Thyroid gland (tissue), 4 donors: ENCODE measurements at regions not wholly inside any gene's neighbourhood (a gene's known extent, or its start where the extent isn't known, plus 50 kb on each side); places are given as distances from the start of the nearest gene placed in this dataset.

Experiments used
- DNase-seq, 2 donors: peaks; one replicate each; pipeline ENCODE4 v3.0.0-alpha.2; 2019
- H3K27ac ChIP-seq, 3 donors: fragments of 200-600 bp; sonication (generic); 1 replicate in 2 of 3; 2 replicates in 1 of 3; pipeline ENCODE4 v1.5.1; 2016 to 2019; ENCODE audit warnings: mild to moderate bottlenecking in 1 of 3, moderate library complexity in 1 of 3
- H3K27me3 ChIP-seq: fragments of 200-600 bp; sonication (generic); one replicate; pipeline ENCODE4 v1.5.1; 2019
- H3K36me3 ChIP-seq, 2 donors: fragments of 200-600 bp; sonication (generic); one replicate each; pipeline ENCODE4 v1.5.1; 2016 to 2019
- H3K4me1 ChIP-seq, 2 donors: fragments of 200-600 bp; sonication (generic); one replicate each; pipeline ENCODE4 v1.5.1; 2017 to 2019
- H3K4me3 ChIP-seq, 3 donors: fragments of 200-600 bp; sonication (generic); replicated peaks in 1 of 3; 1 replicate in 2 of 3; 2 replicates in 1 of 3; pipeline ENCODE4 v1.5.1; 2016; ENCODE audit warnings: mild to moderate bottlenecking in 1 of 3
- H3K9me3 ChIP-seq: fragments of 200-600 bp; sonication (generic); one replicate; pipeline ENCODE4 v1.5.1; 2017
- POLR2A ChIP-seq, 2 donors: fragments of 450-650 bp; IDR thresholded peaks; one replicate each; pipeline ENCODE4 v1.6.1; 2017; ENCODE audit warnings: antibody characterized with exemption in 2 of 2, mild to moderate bottlenecking in 2 of 2, moderate library complexity in 1 of 2
- WGBS, 2 donors: methylation state at CpG; one replicate each; pipeline ENCODE4 v1.1.5; 2017; 5-methylcytosine and 5-hydroxymethylcytosine counted together
- intact Hi-C: fragments of 100-400 bp; cut with DNase I; formaldehyde crosslinking; loops from one replicate; pipeline ENCODE4 v1.15.1; 2023
- TF ChIP-seq, protein P1 (sequence below), 6 experiments: fragments of 200-600 bp in 3 of 6; fragments of 450-650 bp in 3 of 6; sonication (generic) in 3 of 6; IDR thresholded peaks; one replicate each; pipeline ENCODE4 v1.5.1; 2016 to 2019; ENCODE audit warnings: antibody characterized with exemption in 6 of 6, mild to moderate bottlenecking in 2 of 6, inconsistent platforms in 1 of 6, moderate library complexity in 1 of 6

DNA sequence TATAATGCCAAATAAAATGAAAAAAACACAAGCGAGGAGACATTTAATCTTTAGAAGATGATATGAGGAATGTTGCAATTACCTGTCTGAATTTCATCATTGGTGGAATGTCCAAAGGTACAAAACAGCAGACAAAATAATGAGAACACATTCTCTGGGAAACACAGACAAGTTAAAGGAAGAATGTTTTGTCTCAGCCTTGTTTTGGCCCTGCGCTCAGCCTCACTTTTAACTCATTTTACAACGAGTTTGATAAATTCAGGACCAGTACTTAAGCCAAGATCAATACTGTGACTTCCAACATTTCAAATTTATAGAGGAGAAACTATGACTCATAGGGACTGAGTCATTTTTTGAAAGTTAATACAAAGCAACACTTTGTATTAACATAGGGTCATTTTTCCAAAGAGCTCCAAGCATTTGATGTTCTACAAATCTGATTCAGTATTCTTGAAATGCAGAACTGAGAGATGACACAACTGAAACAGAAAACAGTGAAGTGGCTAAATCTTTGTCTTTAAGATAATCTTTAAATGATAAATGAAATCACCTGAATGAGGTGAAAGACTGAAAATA lies 833.2 kb upstream of the CHAC2 start:
- Histone ChIP-seq H3K4me3 (no peak overlapping the region), H3K36me3 (no peaks in the 10 kb centered on the region), H3K27ac (no peak overlapping the region), H3K4me1 (no peaks in the 10 kb centered on the region), H3K9me3 (no peaks in the 10 kb centered on the region), H3K27me3 (no peaks in the 10 kb centered on the region)
- DNase-seq: no peak
- WGBS, 2 donors: 72 to 76% methylated on average over 3 of the region's 3 CpGs
- TF ChIP-seq, protein P1, sequence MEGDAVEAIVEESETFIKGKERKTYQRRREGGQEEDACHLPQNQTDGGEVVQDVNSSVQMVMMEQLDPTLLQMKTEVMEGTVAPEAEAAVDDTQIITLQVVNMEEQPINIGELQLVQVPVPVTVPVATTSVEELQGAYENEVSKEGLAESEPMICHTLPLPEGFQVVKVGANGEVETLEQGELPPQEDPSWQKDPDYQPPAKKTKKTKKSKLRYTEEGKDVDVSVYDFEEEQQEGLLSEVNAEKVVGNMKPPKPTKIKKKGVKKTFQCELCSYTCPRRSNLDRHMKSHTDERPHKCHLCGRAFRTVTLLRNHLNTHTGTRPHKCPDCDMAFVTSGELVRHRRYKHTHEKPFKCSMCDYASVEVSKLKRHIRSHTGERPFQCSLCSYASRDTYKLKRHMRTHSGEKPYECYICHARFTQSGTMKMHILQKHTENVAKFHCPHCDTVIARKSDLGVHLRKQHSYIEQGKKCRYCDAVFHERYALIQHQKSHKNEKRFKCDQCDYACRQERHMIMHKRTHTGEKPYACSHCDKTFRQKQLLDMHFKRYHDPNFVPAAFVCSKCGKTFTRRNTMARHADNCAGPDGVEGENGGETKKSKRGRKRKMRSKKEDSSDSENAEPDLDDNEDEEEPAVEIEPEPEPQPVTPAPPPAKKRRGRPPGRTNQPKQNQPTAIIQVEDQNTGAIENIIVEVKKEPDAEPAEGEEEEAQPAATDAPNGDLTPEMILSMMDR (IDR thresholded peaks at IDR 0.05): no peak
- TF ChIP-seq POLR2A (IDR thresholded peaks at IDR 0.05): no peak
- intact Hi-C loops: no loop called here

DNA sequence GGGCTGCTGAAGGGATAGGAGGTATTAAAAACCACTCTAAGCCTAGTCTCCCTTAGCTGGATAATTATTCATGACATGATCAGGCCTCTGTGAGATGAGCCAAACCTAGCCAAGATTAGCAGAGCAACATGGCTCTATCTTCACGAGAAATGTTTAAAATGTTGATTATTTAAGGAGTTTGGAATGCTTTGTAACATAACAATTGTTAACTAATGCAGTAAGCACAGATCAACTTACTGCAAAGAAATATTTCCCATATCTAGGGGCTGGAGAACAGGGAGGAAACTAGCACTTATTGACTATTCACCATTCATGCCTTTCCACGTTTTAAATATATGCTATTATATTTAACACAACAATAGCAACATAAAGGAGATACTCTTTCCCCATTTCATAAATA lies 833.7 kb upstream of the CHAC2 start:
- intact Hi-C loops: no loop called here
- DNase-seq: no peak
- no peak overlapping the region for H3K4me3 ChIP-seq
- no peak overlapping the region for H3K27ac ChIP-seq
- H3K4me1 ChIP-seq: no peaks in the 10 kb centered on the region
- H3K27me3 ChIP-seq: no peaks in the 10 kb centered on the region
- H3K9me3 ChIP-seq: no peaks in the 10 kb centered on the region
- WGBS, 2 donors: 64 to 73% methylated on average over 2 of the region's 2 CpGs
- H3K36me3 ChIP-seq: no peaks in the 10 kb centered on the region
- TF ChIP-seq, protein P1 (IDR thresholded peaks at IDR 0.05): no peak
- no peak for TF ChIP-seq POLR2A (IDR thresholded peaks at IDR 0.05)

DNA sequence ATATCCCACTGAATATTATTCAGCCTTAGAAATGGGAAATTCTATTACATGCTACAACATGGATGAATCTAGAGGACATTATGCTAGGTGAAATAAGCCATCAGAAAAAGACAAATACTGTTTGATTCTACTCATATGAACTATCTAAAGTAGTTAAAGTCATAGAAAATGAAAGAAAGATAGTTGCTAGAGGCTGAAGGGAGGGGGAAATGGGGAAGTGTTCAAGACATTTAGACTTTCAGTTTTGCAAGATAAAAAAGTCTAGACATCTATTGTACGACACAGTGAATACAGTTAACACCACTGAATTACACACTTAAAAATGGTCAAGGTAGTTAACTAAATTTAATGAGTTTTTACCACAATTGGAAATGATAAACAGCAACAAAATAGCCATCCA lies 835.9 kb upstream of the CHAC2 start:
- Histone ChIP-seq H3K9me3 (no peaks in the 10 kb centered on the region), H3K4me3 (no peak overlapping the region), H3K36me3 (no peaks in the 10 kb centered on the region), H3K27me3 (no peaks in the 10 kb centered on the region), H3K27ac (no peak overlapping the region), H3K4me1 (no peaks in the 10 kb centered on the region)
- no peak for TF ChIP-seq POLR2A (IDR thresholded peaks at IDR 0.05)
- TF ChIP-seq, protein P1 (IDR thresholded peaks at IDR 0.05): no peak
- intact Hi-C loops: no loop called here
- 81 to 84% methylated on average over 1 of the region's 1 CpG for WGBS, 2 donors
- no peak for DNase-seq

DNA sequence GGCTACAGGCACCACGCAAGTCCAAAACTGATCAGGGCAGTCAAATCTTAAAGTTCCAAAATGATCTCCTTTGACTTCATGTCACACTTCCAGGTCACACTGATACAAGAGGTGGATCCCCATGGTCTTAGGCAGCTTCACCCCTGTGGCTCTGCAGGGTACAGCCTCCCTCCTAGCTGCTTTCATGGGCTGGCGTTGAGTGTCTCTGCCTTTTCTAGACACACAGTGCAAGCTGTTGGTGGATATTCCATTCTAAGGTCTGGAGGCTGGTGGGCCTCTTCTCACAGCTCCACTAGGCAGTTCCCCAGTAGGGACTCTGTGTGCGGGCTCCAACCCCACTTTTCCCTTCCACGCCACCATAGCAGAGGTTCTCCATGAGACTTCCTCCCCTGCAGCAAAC lies 838.2 kb upstream of the CHAC2 start:
- TF ChIP-seq, protein P1 (IDR thresholded peaks at IDR 0.05): no peak
- TF ChIP-seq POLR2A (IDR thresholded peaks at IDR 0.05): no peak
- Histone ChIP-seq H3K4me3 (no peak overlapping the region), H3K27me3 (no peaks in the 10 kb centered on the region), H3K4me1 (no peaks in the 10 kb centered on the region), H3K36me3 (no peaks in the 10 kb centered on the region), H3K27ac (no peak overlapping the region), H3K9me3 (no peaks in the 10 kb centered on the region)
- intact Hi-C loops: no loop called here
- DNase-seq: no peak
- WGBS, 2 donors: 98% methylated on average over 4 of the region's 4 CpGs

DNA sequence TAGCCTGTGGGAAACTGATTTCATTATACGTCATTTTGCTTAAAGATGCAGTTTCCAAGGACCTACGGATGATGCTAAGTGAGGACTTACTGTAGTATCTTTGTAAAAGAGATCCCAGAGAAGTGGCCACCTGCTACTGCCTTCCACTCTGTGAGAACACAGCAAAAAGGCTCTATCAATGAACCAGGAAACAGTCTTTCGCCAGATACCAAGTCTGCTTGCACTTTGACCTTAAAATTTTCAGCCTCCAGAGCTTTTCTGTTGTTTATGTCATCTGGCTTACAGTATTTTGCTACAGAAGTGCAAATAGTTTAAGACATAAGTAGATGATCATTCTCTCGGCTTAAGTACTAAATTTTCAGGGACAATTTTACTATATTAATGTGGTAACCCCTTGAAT lies 847.9 kb upstream of the CHAC2 start:
- Histone ChIP-seq H3K4me1 (no peaks in the 10 kb centered on the region), H3K27ac (no peak overlapping the region), H3K4me3 (no peak overlapping the region), H3K36me3 (no peaks in the 10 kb centered on the region), H3K9me3 (no peaks in the 10 kb centered on the region), H3K27me3 (no peaks in the 10 kb centered on the region)
- no peak for DNase-seq
- TF ChIP-seq POLR2A (IDR thresholded peaks at IDR 0.05): no peak
- TF ChIP-seq, protein P1 (IDR thresholded peaks at IDR 0.05): no peak
- WGBS, 2 donors: 82 to 85% methylated on average over 4 of the region's 4 CpGs
- intact Hi-C loops: no loop called here
